SU-DHL-6 (cell line): ENCODE measurements at regions not wholly inside any gene's neighbourhood (a gene's known extent, or its start where the extent isn't known, plus 50 kb on each side); places are given as distances from the start of the nearest gene placed in this dataset.

ENCODE experiments used
- H2AFZ ChIP-seq: fragments of 200-600 bp; sonication (generic); 2 replicates; pipeline ENCODE4 v1.6.1; 2014; ENCODE audit warnings: low read depth, mild to moderate bottlenecking, moderate library complexity, mixed read lengths, antibody characterized with exemption, low read length; ENCODE audit not compliant: severe bottlenecking
- H3F3A ChIP-seq: fragments of 200-600 bp; shearing (Covaris generic); 2 replicates; pipeline ENCODE4 v1.6.0; 2016; ENCODE audit warnings: antibody characterized with exemption, mild to moderate bottlenecking; ENCODE audit not compliant: insufficient read depth
- H3K27ac ChIP-seq: fragments of 200-600 bp; sonication (generic); 2 replicates; pipeline ENCODE4 v1.5.1; 2016; ENCODE audit warnings: low read depth, mild to moderate bottlenecking, low read length, moderate library complexity, mixed read lengths
- H3K27me3 ChIP-seq: fragments of 200-600 bp; sonication (generic), shearing (Covaris generic); 2 replicates; pipeline ENCODE4 v1.6.0; 2014; ENCODE audit warnings: mild to moderate bottlenecking, low read length
- H3K36me3 ChIP-seq: fragments of 200-600 bp; sonication (generic); 2 replicates; pipeline ENCODE4 v1.6.1; 2014; ENCODE audit warnings: mild to moderate bottlenecking, low read length, mixed read lengths
- H3K4me2 ChIP-seq: fragments of 300-600, 200-600 bp; shearing (Covaris generic), sonication (generic); 2 replicates; pipeline ENCODE4 v1.6.0; 2014; ENCODE audit warnings: low read length, low read depth, mild to moderate bottlenecking; ENCODE audit not compliant: poor library complexity, severe bottlenecking
- H3K4me3 ChIP-seq: fragments of 200-600 bp; sonication (generic); 2 replicates; pipeline ENCODE4 v1.5.1; 2014; ENCODE audit warnings: antibody characterized with exemption, low read length, mild to moderate bottlenecking, mixed read lengths; ENCODE audit not compliant: insufficient read depth, poor library complexity, severe bottlenecking
- H3K79me2 ChIP-seq: fragments of 200-600 bp; sonication (generic); 2 replicates; pipeline ENCODE4 v1.6.1; 2014; ENCODE audit warnings: mild to moderate bottlenecking, low read length, moderate library complexity; ENCODE audit not compliant: insufficient read depth
- H3K9ac ChIP-seq: fragments of 200-600 bp; sonication (generic); 2 replicates; pipeline ENCODE4 v1.7.0; 2014; ENCODE audit warnings: mild to moderate bottlenecking, low read length
- H3K9me2 ChIP-seq: fragments of 200-600 bp; sonication (generic); replicated peaks from 2 replicates; pipeline ENCODE4 v1.6.1; 2014; ENCODE audit warnings: low read length; ENCODE audit not compliant: insufficient read depth
- H3K9me3 ChIP-seq: fragments of 200-600 bp; sonication (generic); 2 replicates; pipeline ENCODE4 v1.6.1; 2014; ENCODE audit warnings: low read length, mixed read lengths; ENCODE audit not compliant: insufficient read depth
- H4K20me1 ChIP-seq: fragments of 200-600 bp; sonication (generic); 2 replicates; pipeline ENCODE4 v1.6.1; 2014; ENCODE audit warnings: low read depth, mild to moderate bottlenecking, antibody characterized with exemption, low read length, moderate library complexity, mixed read lengths
- CTCF ChIP-seq: fragments of 200-600 bp; sonication (generic); IDR thresholded peaks from one replicate; pipeline ENCODE4 v1.5.1; 2017; ENCODE audit warnings: antibody characterized with exemption, mild to moderate bottlenecking, low read length, moderate library complexity; ENCODE audit not compliant: insufficient read depth, poor library complexity, severe bottlenecking
- EZH2phosphoT487 ChIP-seq: fragments of 200-600 bp; sonication (generic), shearing (Covaris generic); conservative IDR thresholded peaks from 2 replicates; pipeline ENCODE4 v1.6.1; 2018; ENCODE audit warnings: mild to moderate bottlenecking, antibody characterized with exemption, low read length, moderate library complexity, mixed read lengths

GRCh38 chr6:8494730-8495129, 59.4 kb upstream of the SLC35B3 start:
- H3K36me3 ChIP-seq = no peaks in the 10 kb centered on the region
- no peaks in the 10 kb centered on the region for H3K27me3 ChIP-seq
- H3K9ac ChIP-seq = no peak overlapping the region
- no peak overlapping the region for H3K4me3 ChIP-seq
- no peaks in the 10 kb centered on the region for H3K9me3 ChIP-seq
- H2AFZ ChIP-seq = no peak overlapping the region
- no peak overlapping the region for H3K4me2 ChIP-seq
- no peak overlapping the region for H3K27ac ChIP-seq
- H3K79me2 ChIP-seq = no peaks in the 10 kb centered on the region
- no peaks in the 10 kb centered on the region; the same call in 1 of the 2 replicates for H4K20me1 ChIP-seq
- H3K9me2 ChIP-seq = no peaks in the 10 kb centered on the region
- no peaks in the 10 kb centered on the region for H3F3A ChIP-seq
- TF ChIP-seq EZH2phosphoT487 = no peak
- no peak for TF ChIP-seq CTCF

- no peaks in the 10 kb centered on the region for H3K9me3 ChIP-seq
- no peaks in the 10 kb centered on the region for H3K36me3 ChIP-seq
- H4K20me1 ChIP-seq = no peaks in the 10 kb centered on the region; the same call in 1 of the 2 replicates
- H3K4me3 ChIP-seq = no peak overlapping the region
- H3K79me2 ChIP-seq = no peaks in the 10 kb centered on the region
- H3K27me3 ChIP-seq = no peaks in the 10 kb centered on the region
- no peak overlapping the region for H3K27ac ChIP-seq
- no peak overlapping the region for H2AFZ ChIP-seq
- TF ChIP-seq CTCF = no peak
- no peak for TF ChIP-seq EZH2phosphoT487
- no peaks in the 10 kb centered on the region for H3F3A ChIP-seq
- no peaks in the 10 kb centered on the region for H3K9me2 ChIP-seq
- no peak overlapping the region for H3K9ac ChIP-seq
- no peak overlapping the region for H3K4me2 ChIP-seq
Observed at GRCh38 chr6:8492536-8493133, 57.3 kb upstream of the SLC35B3 start.
